Smooth muscle cell (in vitro differentiated cells): ENCODE measurements at regions not wholly inside any gene's neighbourhood (a gene's known extent, or its start where the extent isn't known, plus 50 kb on each side); places are given as distances from the start of the nearest gene placed in this dataset.
A peak's percentile ranks its signal among the peaks of the same experiment; 100 is the strongest.

ENCODE experiments used
- DNase-seq: peaks from one replicate; lab custom pipeline; 2025; ENCODE audit not compliant: unreplicated experiment; lab: John Stamatoyannopoulos, UW
- H2AFZ ChIP-seq: fragments of 200-600 bp; sonication (generic); 2 replicates; pipeline ENCODE4 v1.6.0; 2016; ENCODE audit warnings: antibody characterized with exemption, low read depth, mild to moderate bottlenecking
- H3F3A ChIP-seq: fragments of 200-600 bp; sonication (generic); 2 replicates; pipeline ENCODE4 v1.6.0; 2017; ENCODE audit warnings: antibody characterized with exemption, low read depth
- H3K27ac ChIP-seq: fragments of 200-600 bp; sonication (generic); 2 replicates; pipeline ENCODE4 v1.5.1; 2016; ENCODE audit warnings: low read depth, mild to moderate bottlenecking
- H3K27me3 ChIP-seq: fragments of 200-600 bp; sonication (generic); 2 replicates; pipeline ENCODE4 v1.6.1; 2016; ENCODE audit warnings: low read depth, mild to moderate bottlenecking
- H3K36me3 ChIP-seq: fragments of 200-600 bp; sonication (generic); 2 replicates; pipeline ENCODE4 v1.5.1; 2016; ENCODE audit warnings: low read depth
- H3K4me1 ChIP-seq: fragments of 200-600 bp; sonication (generic); 2 replicates; pipeline ENCODE4 v1.5.1; 2016; ENCODE audit warnings: low read depth
- H3K4me2 ChIP-seq: fragments of 200-600 bp; sonication (generic); 2 replicates; pipeline ENCODE4 v1.6.0; 2016; ENCODE audit warnings: mild to moderate bottlenecking
- H3K4me3 ChIP-seq: fragments of 200-600 bp; sonication (generic); 2 replicates; pipeline ENCODE4 v1.5.1; 2016; ENCODE audit warnings: mild to moderate bottlenecking
- H3K79me2 ChIP-seq: fragments of 200-600 bp; sonication (generic); 2 replicates; pipeline ENCODE4 v1.6.0; 2016; ENCODE audit warnings: low read depth, mild to moderate bottlenecking
- H3K9ac ChIP-seq: fragments of 200-600 bp; sonication (generic); 2 replicates; pipeline ENCODE4 v1.6.0; 2016; ENCODE audit warnings: low read depth
- H3K9me3 ChIP-seq: fragments of 200-600 bp; sonication (generic); replicated peaks from 2 replicates; pipeline ENCODE4 v1.5.1; 2016; ENCODE audit warnings: low read depth
- H4K20me1 ChIP-seq: fragments of 200-600 bp; sonication (generic); 2 replicates; pipeline ENCODE4 v1.6.0; 2016; ENCODE audit warnings: low read depth
- CTCF ChIP-seq: fragments of 200-600 bp; sonication (generic); IDR thresholded peaks from 2 replicates; pipeline ENCODE4 v1.5.1; 2017; ENCODE audit warnings: borderline replicate concordance, mild to moderate bottlenecking, antibody characterized with exemption; ENCODE audit not compliant: insufficient read depth, poor library complexity, severe bottlenecking
- WGBS: methylation state at CpG from one replicate; pipeline ENCODE4 v1.1.7; 2016; ENCODE audit warnings: low lambda C conversion rate; 5-methylcytosine and 5-hydroxymethylcytosine counted together

- no peak for TF ChIP-seq CTCF
- 57% methylated on average over 4 of the region's 4 CpGs for WGBS
Observed at GRCh38 chr2:22360735-22361374, 1024.1 kb upstream of the KLHL29 start.

GRCh38 chr2:22361571-22361970, 1023.4 kb upstream of the KLHL29 start:
- Histone ChIP-seq H3F3A (no peaks in the 10 kb centered on the region), H3K27ac (no peak overlapping the region), H3K9ac (no peak overlapping the region), H3K79me2 (no peaks in the 10 kb centered on the region), H3K4me2 (no peak overlapping the region), H3K4me3 (no peak overlapping the region), H3K9me3 (no peaks in the 10 kb centered on the region), H2AFZ (no peak overlapping the region), H3K27me3 (no peaks in the 10 kb centered on the region), H4K20me1 (no peaks in the 10 kb centered on the region), H3K4me1 (no peaks in the 10 kb centered on the region), H3K36me3 (no peaks in the 10 kb centered on the region)
- no peak for TF ChIP-seq CTCF
- 86% methylated on average over 2 of the region's 2 CpGs for WGBS
- DNase-seq = no peak

More at GRCh38 chr2:22360735-22361374, 1024.1 kb upstream of the KLHL29 start:
- Histone ChIP-seq H3K4me2 (no peak overlapping the region), H3K36me3 (no peaks in the 10 kb centered on the region), H4K20me1 (no peaks in the 10 kb centered on the region), H3K79me2 (no peaks in the 10 kb centered on the region), H3K9me3 (no peaks in the 10 kb centered on the region), H3K27ac (no peak overlapping the region), H3K27me3 (no peaks in the 10 kb centered on the region), H3K4me3 (no peak overlapping the region), H3K4me1 (no peaks in the 10 kb centered on the region), H2AFZ (no peak overlapping the region), H3K9ac (no peak overlapping the region), H3F3A (no peaks in the 10 kb centered on the region)
- no peak for DNase-seq

- Histone ChIP-seq H2AFZ (no peak overlapping the region), H3K9me3 (no peaks in the 10 kb centered on the region), H3K4me3 (no peak overlapping the region), H3K27me3 (no peaks in the 10 kb centered on the region), H3K36me3 (no peaks in the 10 kb centered on the region), H3K27ac (no peak overlapping the region), H4K20me1 (no peaks in the 10 kb centered on the region), H3F3A (no peaks in the 10 kb centered on the region), H3K79me2 (no peaks in the 10 kb centered on the region), H3K4me2 (no peak overlapping the region), H3K9ac (no peak overlapping the region), H3K4me1 (peaks cover 8% of the 10 kb centered on the region)
- 10% methylated on average over 1 of the region's 1 CpG for WGBS
- peak; percentile 10 for TF ChIP-seq CTCF
- DNase-seq = no peak
Observed at GRCh38 chr2:22375096-22375495, 1009.9 kb upstream of the KLHL29 start.

- no peak for DNase-seq
- Histone ChIP-seq H3K4me3 (no peak overlapping the region), H3K4me1 (peaks cover 12% of the 10 kb centered on the region), H3F3A (no peaks in the 10 kb centered on the region), H3K36me3 (no peaks in the 10 kb centered on the region), H3K27ac (no peak overlapping the region), H4K20me1 (no peaks in the 10 kb centered on the region), H3K4me2 (peak overlapping the region; percentile 69), H3K79me2 (no peaks in the 10 kb centered on the region), H3K9me3 (no peaks in the 10 kb centered on the region), H3K9ac (no peak overlapping the region), H3K27me3 (no peaks in the 10 kb centered on the region), H2AFZ (no peak overlapping the region)
- no peak for TF ChIP-seq CTCF
- WGBS = 26% methylated on average over 6 of the region's 6 CpGs
Observed at GRCh38 chr2:22377268-22377667, 1007.7 kb upstream of the KLHL29 start.
